HG02840 (cell line): ENCODE measurements at regions not wholly inside any gene's neighbourhood (a gene's known extent, or its start where the extent isn't known, plus 50 kb on each side); places are given as distances from the start of the nearest gene placed in this dataset.
"Not testable (repeated sequence)": the region's sequence is repeated elsewhere in the genome, so short reads cannot be mapped to it uniquely, and the experiment has no call there.

ENCODE experiments used
- ATAC-seq: cut with Tn5 transposase; IDR thresholded peaks from one replicate; pipeline ENCODE4 v1.9.1; 2021; ENCODE audit warnings: mild to moderate bottlenecking, moderate library complexity, moderate number of reproducible peaks; ENCODE audit not compliant: unreplicated experiment, low FRiP score

- not testable (repeated sequence) for ATAC-seq
These were observed 109.3 kb downstream of the GTF2IRD2B start for GRCh38 chr7:75201606-75202079.

GRCh38 chr7:75205367-75206085, 113.1 kb downstream of the GTF2IRD2B start:
- ATAC-seq, result not testable (repeated sequence)

GRCh38 chr7:75215460-75215859, 123.1 kb downstream of the GTF2IRD2B start:
- not testable (repeated sequence) for ATAC-seq

GRCh38 chr7:75216963-75217362, 124.6 kb downstream of the GTF2IRD2B start:
- ATAC-seq, result not testable (repeated sequence)

- not testable (repeated sequence) for ATAC-seq
These were observed 133.7 kb downstream of the GTF2IRD2B start for GRCh38 chr7:75226102-75226501.

GRCh38 chr7:75229558-75229957, 137.2 kb downstream of the GTF2IRD2B start:
- ATAC-seq, result not testable (repeated sequence)

GRCh38 chr7:75230558-75230957, 138.2 kb downstream of the GTF2IRD2B start:
- not testable (repeated sequence) for ATAC-seq

GRCh38 chr7:75235092-75235826, 142.9 kb downstream of the GTF2IRD2B start:
- ATAC-seq, result not testable (repeated sequence)

GRCh38 chr7:75235827-75236167, 143.4 kb downstream of the GTF2IRD2B start:
- ATAC-seq, result not testable (repeated sequence)

GRCh38 chr7:75237255-75238187, 145.1 kb downstream of the GTF2IRD2B start:
- ATAC-seq, result peak; percentile 93

- ATAC-seq, result not testable (repeated sequence)
These were observed 145.9 kb downstream of the GTF2IRD2B start for GRCh38 chr7:75238309-75238708.

- not testable (repeated sequence) for ATAC-seq
These were observed 151.2 kb downstream of the GTF2IRD2B start for GRCh38 chr7:75243638-75244037.

- not testable (repeated sequence) for ATAC-seq
These were observed 147.2 kb upstream of the TRIM73 start for GRCh38 chr7:75248216-75248615.

GRCh38 chr7:75254238-75254637, 141.2 kb upstream of the TRIM73 start:
- ATAC-seq, result not testable (repeated sequence)

GRCh38 chr7:75257442-75257841, 138.0 kb upstream of the TRIM73 start:
- not testable (repeated sequence) for ATAC-seq

GRCh38 chr7:75259454-75260003, 135.9 kb upstream of the TRIM73 start:
- not testable (repeated sequence) for ATAC-seq

- not testable (repeated sequence) for ATAC-seq
These were observed 133.8 kb upstream of the TRIM73 start for GRCh38 chr7:75261660-75262059.

GRCh38 chr7:75268158-75268557, 127.3 kb upstream of the TRIM73 start:
- ATAC-seq, result not testable (repeated sequence)

GRCh38 chr7:75269159-75269558, 126.3 kb upstream of the TRIM73 start:
- ATAC-seq, result not testable (repeated sequence)

GRCh38 chr7:75274114-75274513, 121.3 kb upstream of the TRIM73 start:
- ATAC-seq, result not testable (repeated sequence)
